HepG2 (cell line): ENCODE measurements at regions not wholly inside any gene's neighbourhood (a gene's known extent, or its start where the extent isn't known, plus 50 kb on each side); places are given as distances from the start of the nearest gene placed in this dataset.

Source experiments
- ATAC-seq: fragments of 200-7000 bp; cut with Tn5 transposase; 3 replicates; pipeline ENCODE4 v1.9.1; 2020; ENCODE audit warnings: mild to moderate bottlenecking, moderate library complexity
- BruUV-seq: library from RNA; stranded (reverse); fragments of 400-500 nt; replicated peaks from 2 replicates; lab custom pipeline; 2021; lab: Mats Ljungman, UMichigan
- CTCF ChIA-PET: fragments of 300-600 bp; formaldehyde crosslinking; extraction: SDS; loops from one replicate; lab custom pipeline; 2021; ENCODE audit warnings: low total read pairs, inconsistent platforms, low intra/inter-chr PET ratio; lab: Yijun Ruan, JAX
- POLR2A ChIA-PET: fragments of 350-600 bp; sonication (Branson Sonifier 250); formaldehyde crosslinking; loops from one replicate; lab custom pipeline; 2020; ENCODE audit warnings: antibody characterized with exemption, inconsistent platforms; lab: Yijun Ruan, JAX
- DNase-seq: peaks from one replicate; pipeline ENCODE4 v3.0.0-alpha.2; 2015; ENCODE audit warnings: low spot score
- FAIRE-seq: peaks from 3 replicates; lab custom pipeline; 2011; peaks lifted over from hg19 to GRCh38; lab: Jason Lieb, UNC
- H2AFZ ChIP-seq: one replicate; pipeline ENCODE4 v1.6.1; 2011; ENCODE audit warnings: low read length, inconsistent platforms
- H3K27ac ChIP-seq: fragments of 300-600 bp; 3 replicates; pipeline ENCODE4 v1.8.0; 2011; ENCODE audit warnings: mixed run types, mild to moderate bottlenecking, mixed read lengths, low read length, inconsistent platforms; ENCODE audit not compliant: insufficient read depth; ENCODE audit errors: extremely low read length
- H3K27me3 ChIP-seq, 2 experiments: fragments of 200-600 bp in 1 of 2; 2 replicates in 1 of 2; 3 replicates in 1 of 2; pipeline versions ENCODE4 v1.6.0 to v1.8.0; 2011; ENCODE audit warnings: low read length in 2 of 2, mild to moderate bottlenecking in 2 of 2, moderate library complexity in 2 of 2, inconsistent platforms in 1 of 2; ENCODE audit not compliant: insufficient read depth in 2 of 2, control insufficient read depth in 1 of 2
- H3K36me3 ChIP-seq, 2 experiments: fragments of 200-600 bp in 1 of 2; replicated peaks in 1 of 2; 2 replicates in 1 of 2; 3 replicates in 1 of 2; pipeline versions ENCODE4 v1.5.1 to v1.8.0; 2011; ENCODE audit warnings: low read length in 2 of 2, inconsistent platforms in 1 of 2; ENCODE audit not compliant: insufficient read depth in 2 of 2, control insufficient read depth in 1 of 2
- H3K4me1 ChIP-seq: 2 replicates; pipeline ENCODE4 v1.5.1; 2012; ENCODE audit warnings: low read length, inconsistent platforms; ENCODE audit not compliant: insufficient read depth
- H3K4me2 ChIP-seq: 2 replicates; pipeline ENCODE4 v1.6.0; 2011; ENCODE audit warnings: low read depth, low read length, inconsistent platforms
- H3K4me3 ChIP-seq, 3 experiments: fragments of 200-600 bp in 1 of 3; sonication (generic), shearing (Covaris generic) in 1 of 3; replicated peaks in 1 of 3; 2 replicates each; pipeline ENCODE4 v1.5.1; 2011 to 2016; ENCODE audit warnings: low read length in 3 of 3, inconsistent platforms in 2 of 3, low read depth in 2 of 3, mild to moderate bottlenecking in 2 of 3, control low read depth in 1 of 3, mixed read lengths in 1 of 3; ENCODE audit not compliant: insufficient read depth in 1 of 3
- H3K79me2 ChIP-seq: one replicate; pipeline ENCODE4 v1.6.1; 2011; ENCODE audit warnings: low read length, inconsistent platforms; ENCODE audit not compliant: insufficient read depth
- H3K9ac ChIP-seq: 2 replicates; pipeline ENCODE4 v1.6.0; 2011; ENCODE audit warnings: mild to moderate bottlenecking, low read depth, low read length, inconsistent platforms; ENCODE audit not compliant: insufficient read depth
- H3K9me3 ChIP-seq: 2 replicates; pipeline ENCODE4 v1.5.1; 2012; ENCODE audit warnings: mild to moderate bottlenecking, low read length
- H4K20me1 ChIP-seq: 2 replicates; pipeline ENCODE4 v1.6.0; 2011; ENCODE audit warnings: inconsistent platforms, mild to moderate bottlenecking, low read length, moderate library complexity; ENCODE audit not compliant: insufficient read depth
- MBNL3 ChIP-seq: fragments of 250-450 bp; sonication (Bioruptor Pico); conservative IDR thresholded peaks from 2 replicates; pipeline ENCODE4 v1.8.0; 2022; ENCODE audit warnings: mild to moderate bottlenecking, inconsistent platforms
- MTA1 ChIP-seq: sonication (generic); formaldehyde crosslinking; IDR thresholded peaks from 2 replicates; pipeline ENCODE4 v1.4.0; 2020; ENCODE audit warnings: missing genetic modification reagents, mild to moderate bottlenecking, borderline replicate concordance
- PATZ1 ChIP-seq: sonication (generic); formaldehyde crosslinking; IDR thresholded peaks from 2 replicates; pipeline ENCODE4 v1.4.0; 2020; ENCODE audit warnings: missing genetic modification reagents
- SP5 ChIP-seq: IDR thresholded peaks from 2 replicates; pipeline ENCODE4 v1.6.1; 2016; ENCODE audit warnings: low read depth, borderline replicate concordance
- SUZ12 ChIP-seq: fragments of 150-350 bp; IDR thresholded peaks from 2 replicates; pipeline ENCODE4 v1.6.1; 2014; ENCODE audit warnings: low read depth, low read length
- TMF1 ChIP-seq: sonication (generic); formaldehyde crosslinking; IDR thresholded peaks from 2 replicates; pipeline ENCODE4 v1.8.1; 2022; ENCODE audit warnings: low read depth, missing genetic modification reagents
- ZBTB40 ChIP-seq, 2 experiments: fragments of 450-650 bp in 1 of 2; sonication (generic) in 1 of 2; formaldehyde crosslinking in 1 of 2; IDR thresholded peaks; 2 replicates each; pipeline versions ENCODE4 v1.6.1 to v1.8.0; 2016 to 2022; ENCODE audit warnings: antibody characterized with exemption in 1 of 2, mild to moderate bottlenecking in 1 of 2, missing genetic modification reagents in 1 of 2
- ZNF260 ChIP-seq: sonication (generic); formaldehyde crosslinking; IDR thresholded peaks from 2 replicates; pipeline ENCODE4 v1.4.0; 2020; ENCODE audit warnings: missing genetic modification reagents, low read depth, mild to moderate bottlenecking, borderline replicate concordance
- ZNF331 ChIP-seq: sonication (generic); formaldehyde crosslinking; IDR thresholded peaks from 2 replicates; pipeline ENCODE4 v1.4.0; 2020; ENCODE audit warnings: missing genetic modification reagents
- ZNF605 ChIP-seq: sonication (generic); formaldehyde crosslinking; IDR thresholded peaks from 2 replicates; pipeline ENCODE4 v1.8.0; 2022; ENCODE audit warnings: mild to moderate bottlenecking, missing genetic modification reagents
- WGBS: methylation state at CpG from one replicate; pipeline ENCODE4 v1.1.6; 2017; ENCODE audit warnings: low lambda C conversion rate; 5-methylcytosine and 5-hydroxymethylcytosine counted together
- in situ Hi-C: cut with HindIII; loops from 2 replicates; pipeline ENCODE4 v1.10.0; 2017; ENCODE audit warnings: low pct_unique_long_range_greater_than_20kb; ENCODE audit not compliant: extremely low pct_ligation_motif_present
- intact Hi-C: fragments of 100-400 bp; cut with micrococcal nuclease; formaldehyde crosslinking; loops from one replicate; pipeline ENCODE4 v1.10.0; 2022; ENCODE audit not compliant: unreplicated experiment
- TF ChIP-seq, protein P1 (sequence below): sonication (generic); formaldehyde crosslinking; IDR thresholded peaks from 2 replicates; pipeline ENCODE4 v1.8.1; 2022; ENCODE audit warnings: mild to moderate bottlenecking, missing genetic modification reagents

DNA sequence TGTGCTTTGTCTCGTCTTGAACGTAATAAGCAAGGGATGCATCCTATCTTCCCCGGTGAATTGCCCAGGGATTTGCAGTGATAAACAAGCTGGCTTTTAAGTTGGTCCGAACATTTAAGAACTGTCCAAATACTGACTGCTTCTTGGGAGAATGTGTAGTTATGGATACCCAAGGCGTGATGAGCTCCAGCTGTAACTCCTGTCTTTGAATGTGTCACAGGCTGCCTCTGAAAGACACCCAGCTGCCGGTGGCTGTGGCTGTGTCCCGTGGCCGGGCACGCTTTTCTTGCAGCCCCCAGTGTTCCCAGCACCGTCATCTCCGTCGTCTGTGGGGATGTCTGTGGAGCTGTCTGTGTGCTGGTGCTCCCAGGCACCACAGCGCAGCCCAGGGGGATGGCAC, 118.1 kb downstream of the GLRX3 start (continued):
- TF ChIP-seq ZBTB40 (IDR thresholded peaks at IDR 0.05) = no peak
- no peak for TF ChIP-seq ZBTB40 (CRISPR knock-in tag; IDR thresholded peaks at IDR 0.05)

GRCh38 chr10:130254662-130255061, 118.5 kb downstream of the GLRX3 start:
- intact Hi-C loops = no loop called here
- DNase-seq = no peak
- TF ChIP-seq MBNL3 (CRISPR knock-in tag) (no peak), PATZ1 (CRISPR knock-in tag) (no peak), ZNF331 (CRISPR knock-in tag) (no peak), ZNF605 (CRISPR knock-in tag) (no peak), ZNF260 (no peak), SUZ12 (no peak), TMF1 (CRISPR knock-in tag) (no peak), MTA1 (CRISPR knock-in tag) (no peak), SP5 (no peak)
- TF ChIP-seq, protein P1, sequence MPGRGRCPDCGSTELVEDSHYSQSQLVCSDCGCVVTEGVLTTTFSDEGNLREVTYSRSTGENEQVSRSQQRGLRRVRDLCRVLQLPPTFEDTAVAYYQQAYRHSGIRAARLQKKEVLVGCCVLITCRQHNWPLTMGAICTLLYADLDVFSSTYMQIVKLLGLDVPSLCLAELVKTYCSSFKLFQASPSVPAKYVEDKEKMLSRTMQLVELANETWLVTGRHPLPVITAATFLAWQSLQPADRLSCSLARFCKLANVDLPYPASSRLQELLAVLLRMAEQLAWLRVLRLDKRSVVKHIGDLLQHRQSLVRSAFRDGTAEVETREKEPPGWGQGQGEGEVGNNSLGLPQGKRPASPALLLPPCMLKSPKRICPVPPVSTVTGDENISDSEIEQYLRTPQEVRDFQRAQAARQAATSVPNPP (CRISPR knock-in tag) = no peak

More at GRCh38 chr10:130254662-130255061, 118.5 kb downstream of the GLRX3 start:
- no peak overlapping the region for H3K4me3 ChIP-seq
- no peak overlapping the region for H3K4me2 ChIP-seq
- POLR2A ChIA-PET = no interaction called here
- FAIRE-seq = no peak
- BruUV-seq = no TSS peak
- H3K27me3 ChIP-seq = no peaks in the 10 kb centered on the region
- 6% methylated on average over 5 of the region's 5 CpGs for WGBS
- H3K4me1 ChIP-seq = no peaks in the 10 kb centered on the region
- no peak overlapping the region for H3K27ac ChIP-seq
- in situ Hi-C loops = no loop called here
- H3K36me3 ChIP-seq = no peaks in the 10 kb centered on the region
- 0 out of 2 replicates have a peak, but pooled peaks cover 3% of the 10 kb centered on the region for H3K9me3 ChIP-seq
- no peak for ATAC-seq
- H3K9ac ChIP-seq = no peak overlapping the region
- no peak overlapping the region for H2AFZ ChIP-seq
- H4K20me1 ChIP-seq = no peaks in the 10 kb centered on the region
- CTCF ChIA-PET = no interaction called here
- H3K79me2 ChIP-seq = no peaks in the 10 kb centered on the region
